Liver (tissue), 8 donors: ENCODE measurements at regions not wholly inside any gene's neighbourhood (a gene's known extent, or its start where the extent isn't known, plus 50 kb on each side); places are given as distances from the start of the nearest gene placed in this dataset.

Experiments used
- DNase-seq: peaks from one replicate; pipeline ENCODE4 v3.0.0-alpha.2; 2017; ENCODE audit warnings: low spot score
- H3K27ac ChIP-seq, 2 donors: one replicate each; pipeline ENCODE4 v1.7.0; 2013; ENCODE audit warnings: inconsistent platforms in 2 of 2, low read length in 2 of 2, control low read depth in 1 of 2, low read depth in 1 of 2, mild to moderate bottlenecking in 1 of 2
- H3K27me3 ChIP-seq, 4 donors: one replicate each; pipeline versions ENCODE4 v1.6.1 to v1.7.0; 2013; ENCODE audit warnings: low read length in 3 of 4, inconsistent platforms in 1 of 4, mild to moderate bottlenecking in 1 of 4, moderate library complexity in 1 of 4; ENCODE audit not compliant: control insufficient read depth in 4 of 4, insufficient read depth in 4 of 4
- H3K36me3 ChIP-seq, 4 donors: one replicate each; pipeline versions ENCODE4 v1.6.1 to v1.7.0; 2013; ENCODE audit warnings: low read length in 3 of 4, mild to moderate bottlenecking in 3 of 4, low read depth in 1 of 4, moderate library complexity in 1 of 4; ENCODE audit not compliant: control insufficient read depth in 4 of 4, insufficient read depth in 3 of 4
- H3K4me1 ChIP-seq, 4 donors: one replicate each; pipeline versions ENCODE4 v1.6.1 to v1.7.0; 2013; ENCODE audit warnings: low read length in 3 of 4, mild to moderate bottlenecking in 3 of 4, moderate library complexity in 1 of 4; ENCODE audit not compliant: control insufficient read depth in 4 of 4, insufficient read depth in 4 of 4
- H3K4me3 ChIP-seq, 3 donors: one replicate each; pipeline versions ENCODE4 v1.6.1 to v1.7.0; 2013; ENCODE audit warnings: low read length in 3 of 3, control low read depth in 1 of 3, low read depth in 1 of 3, mild to moderate bottlenecking in 1 of 3
- H3K9ac ChIP-seq, 2 donors: one replicate each; pipeline ENCODE4 v1.7.0; 2013; ENCODE audit warnings: low read length in 2 of 2, mild to moderate bottlenecking in 2 of 2, moderate library complexity in 2 of 2, control low read depth in 1 of 2, low read depth in 1 of 2
- H3K9me3 ChIP-seq, 4 donors: one replicate each; pipeline versions ENCODE4 v1.6.1 to v1.7.0; 2013; ENCODE audit warnings: low read length in 3 of 4; ENCODE audit not compliant: control insufficient read depth in 4 of 4
- ATF3 ChIP-seq: IDR thresholded peaks from 2 replicates; pipeline ENCODE4 v1.6.1; 2016; ENCODE audit warnings: antibody characterized with exemption
- FOXA1 ChIP-seq: IDR thresholded peaks from 2 replicates; pipeline ENCODE4 v1.6.1; 2016; ENCODE audit warnings: antibody characterized with exemption
- FOXA2 ChIP-seq: IDR thresholded peaks from 2 replicates; pipeline ENCODE4 v1.6.1; 2016; ENCODE audit warnings: antibody characterized with exemption
- GABPA ChIP-seq, 2 donors: IDR thresholded peaks in 1 of 2; conservative IDR thresholded peaks in 1 of 2; 2 replicates each; pipeline ENCODE4 v1.6.1; 2016; ENCODE audit warnings: antibody characterized with exemption in 2 of 2, mild to moderate bottlenecking in 1 of 2, moderate library complexity in 1 of 2
- HNF4A ChIP-seq, 2 donors: conservative IDR thresholded peaks; 2 replicates each; pipeline ENCODE4 v1.6.1; 2016; ENCODE audit warnings: antibody characterized with exemption in 2 of 2, mild to moderate bottlenecking in 2 of 2
- MAX ChIP-seq: IDR thresholded peaks from 2 replicates; pipeline ENCODE4 v1.6.1; 2016; ENCODE audit warnings: antibody characterized with exemption
- REST ChIP-seq: IDR thresholded peaks from 2 replicates; pipeline ENCODE4 v1.6.1; 2016; ENCODE audit warnings: antibody characterized with exemption, mild to moderate bottlenecking
- TAF1 ChIP-seq: conservative IDR thresholded peaks from 2 replicates; pipeline ENCODE4 v1.6.1; 2016; ENCODE audit warnings: antibody characterized with exemption, mild to moderate bottlenecking
- ZBTB33 ChIP-seq: IDR thresholded peaks from 2 replicates; pipeline ENCODE4 v1.6.1; 2016; ENCODE audit warnings: antibody characterized with exemption
- WGBS: extraction: QIAGEN DNeasy Blood & Tissue Kit; methylation state at CpG from one replicate; pipeline ENCODE4 v1.1.7; 2013; 5-methylcytosine and 5-hydroxymethylcytosine counted together
- TF ChIP-seq, protein P1 (sequence below): fragments of 150-350 bp; IDR thresholded peaks from 2 replicates; pipeline ENCODE4 v1.5.1; 2017; ENCODE audit warnings: improper control_type of control experiment, low read depth, low read length; ENCODE audit not compliant: missing input control
- donor health status: healthy.
- donor health status: healthy.
- donor health status: healthy.
- donor health status: healthy.
- donor health status: healthy.

GRCh38 chrX:10083809-10084208 lies 73.0 kb upstream of the CLCN4 start:
- TF ChIP-seq MAX (no peak), REST (no peak), ATF3 (no peak), HNF4A (conservative IDR thresholded peaks at IDR 0.05) (no peak), FOXA2 (no peak), TAF1 (no peak), FOXA1 (no peak)
- TF ChIP-seq, protein P1, sequence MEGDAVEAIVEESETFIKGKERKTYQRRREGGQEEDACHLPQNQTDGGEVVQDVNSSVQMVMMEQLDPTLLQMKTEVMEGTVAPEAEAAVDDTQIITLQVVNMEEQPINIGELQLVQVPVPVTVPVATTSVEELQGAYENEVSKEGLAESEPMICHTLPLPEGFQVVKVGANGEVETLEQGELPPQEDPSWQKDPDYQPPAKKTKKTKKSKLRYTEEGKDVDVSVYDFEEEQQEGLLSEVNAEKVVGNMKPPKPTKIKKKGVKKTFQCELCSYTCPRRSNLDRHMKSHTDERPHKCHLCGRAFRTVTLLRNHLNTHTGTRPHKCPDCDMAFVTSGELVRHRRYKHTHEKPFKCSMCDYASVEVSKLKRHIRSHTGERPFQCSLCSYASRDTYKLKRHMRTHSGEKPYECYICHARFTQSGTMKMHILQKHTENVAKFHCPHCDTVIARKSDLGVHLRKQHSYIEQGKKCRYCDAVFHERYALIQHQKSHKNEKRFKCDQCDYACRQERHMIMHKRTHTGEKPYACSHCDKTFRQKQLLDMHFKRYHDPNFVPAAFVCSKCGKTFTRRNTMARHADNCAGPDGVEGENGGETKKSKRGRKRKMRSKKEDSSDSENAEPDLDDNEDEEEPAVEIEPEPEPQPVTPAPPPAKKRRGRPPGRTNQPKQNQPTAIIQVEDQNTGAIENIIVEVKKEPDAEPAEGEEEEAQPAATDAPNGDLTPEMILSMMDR = no peak
- H3K9ac ChIP-seq = no peak overlapping the region
- H3K4me3 ChIP-seq = no peak overlapping the region
- no peak for DNase-seq
- no peaks in the 10 kb centered on the region for H3K9me3 ChIP-seq
- 54% methylated on average over 2 of the region's 2 CpGs for WGBS
- peaks cover 0 to 2% (median 0%) of the 10 kb centered on the region in 4 donors for H3K27me3 ChIP-seq
- H3K27ac ChIP-seq = peak overlapping the region; percentile 74 to 85
- no peaks in the 10 kb centered on the region for H3K36me3 ChIP-seq
- peaks cover 3 to 14% (median 6%) of the 10 kb centered on the region in 4 donors for H3K4me1 ChIP-seq

DNA sequence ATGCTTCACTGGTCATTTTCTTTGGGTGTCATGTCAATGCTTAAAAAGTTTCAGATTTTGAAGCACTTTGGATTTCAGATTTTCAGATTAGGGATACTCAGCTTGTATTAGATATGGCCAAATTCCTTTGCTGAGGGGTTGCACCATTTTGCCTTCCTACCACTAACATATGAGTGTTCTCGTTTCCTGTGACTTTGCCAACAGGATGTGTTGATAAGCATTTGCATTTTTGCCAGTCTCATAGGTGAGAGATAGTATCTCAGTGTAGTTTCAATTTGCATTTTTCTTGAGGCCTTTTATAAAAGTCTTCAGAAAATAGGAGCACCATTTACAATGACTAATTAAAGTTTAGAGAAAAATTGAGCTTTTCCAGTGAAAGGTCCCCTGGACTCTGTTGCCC lies 71.6 kb upstream of the CLCN4 start:
- H3K4me3 ChIP-seq = no peak overlapping the region
- no peak overlapping the region for H3K9ac ChIP-seq
- H3K4me1 ChIP-seq = peaks cover 0 to 6% (median 1%) of the 10 kb centered on the region in 4 donors
- 74% methylated on average over 1 of the region's 1 CpG for WGBS
- H3K36me3 ChIP-seq = no peaks in the 10 kb centered on the region
- DNase-seq = no peak
- no peak overlapping the region for H3K27ac ChIP-seq
- peaks cover 0 to 2% (median 0%) of the 10 kb centered on the region in 4 donors for H3K27me3 ChIP-seq
- TF ChIP-seq GABPA (IDR thresholded peaks at IDR 0.05 in 1 of 2, conservative IDR thresholded peaks at IDR 0.05 in 1 of 2) (no peak), TAF1 (no peak), ZBTB33 (no peak)
- no peaks in the 10 kb centered on the region for H3K9me3 ChIP-seq
